GM12874 (cell line): ENCODE measurements at regions not wholly inside any gene's neighbourhood (a gene's known extent, or its start where the extent isn't known, plus 50 kb on each side); places are given as distances from the start of the nearest gene placed in this dataset.

Experiments used
- CTCF ChIP-seq: IDR thresholded peaks from 2 replicates; pipeline ENCODE4 v1.5.1; 2011; ENCODE audit warnings: low read depth, mild to moderate bottlenecking, control low read depth, low read length, moderate library complexity; ENCODE audit not compliant: insufficient read depth

DNA sequence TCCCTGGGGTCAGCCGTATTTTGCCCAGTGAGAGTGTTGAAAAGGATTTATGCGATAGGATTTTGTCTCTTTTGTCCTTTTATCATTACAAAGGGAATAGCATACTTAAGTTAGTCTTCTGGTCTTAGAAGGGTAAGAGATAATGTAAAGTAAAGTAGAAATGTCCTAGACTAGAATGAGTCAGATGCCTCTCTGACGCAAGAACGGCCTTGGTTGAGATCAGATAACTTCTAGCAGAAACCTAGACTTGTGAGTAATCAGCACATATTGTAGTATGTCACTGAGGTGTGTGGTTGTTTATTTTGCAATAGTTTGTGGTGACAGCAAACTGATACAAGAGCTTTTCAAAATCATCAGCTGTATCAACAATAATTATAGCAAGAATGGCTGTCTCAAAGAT lies 866.1 kb downstream of the NSUN3 start:
- TF ChIP-seq CTCF: no peak

DNA sequence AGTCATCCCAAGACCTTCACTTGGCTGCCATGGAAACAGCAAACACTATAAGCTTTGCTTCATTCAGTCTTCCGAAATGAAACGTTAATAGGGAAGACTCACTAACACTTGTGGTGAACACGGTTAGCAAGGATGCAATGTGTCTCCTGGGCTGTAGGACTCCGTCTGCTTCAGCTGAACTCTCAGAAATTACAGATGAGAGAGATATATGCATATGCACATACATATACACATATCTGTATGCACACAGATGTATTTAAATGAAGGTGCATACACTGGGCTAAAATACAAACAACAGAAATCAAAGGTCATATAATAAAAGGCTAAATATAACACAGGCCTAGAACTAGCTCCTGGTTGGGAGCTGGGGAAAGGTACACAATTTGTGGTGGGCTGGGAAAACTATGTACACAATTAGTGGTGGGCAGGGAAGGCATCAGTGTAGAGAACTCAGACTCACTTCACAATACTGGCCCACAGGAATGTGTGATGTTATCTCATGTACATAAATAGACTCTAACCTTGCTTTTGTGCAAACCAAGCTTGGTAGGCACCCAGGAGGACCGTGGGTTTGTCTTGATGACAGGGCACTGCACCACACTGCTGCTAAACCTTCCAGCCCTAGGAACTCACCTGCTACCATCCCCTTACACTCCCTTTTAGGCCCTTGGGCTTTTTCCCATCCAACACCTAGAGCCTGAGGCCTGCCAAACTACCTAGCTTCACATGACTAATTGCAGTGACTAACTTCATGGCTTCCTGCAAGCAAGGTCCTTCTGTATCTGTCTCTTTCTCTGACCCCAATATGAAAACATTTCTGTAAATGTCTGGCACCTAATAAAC lies 873.1 kb downstream of the NSUN3 start:
- TF ChIP-seq CTCF: no peak

DNA sequence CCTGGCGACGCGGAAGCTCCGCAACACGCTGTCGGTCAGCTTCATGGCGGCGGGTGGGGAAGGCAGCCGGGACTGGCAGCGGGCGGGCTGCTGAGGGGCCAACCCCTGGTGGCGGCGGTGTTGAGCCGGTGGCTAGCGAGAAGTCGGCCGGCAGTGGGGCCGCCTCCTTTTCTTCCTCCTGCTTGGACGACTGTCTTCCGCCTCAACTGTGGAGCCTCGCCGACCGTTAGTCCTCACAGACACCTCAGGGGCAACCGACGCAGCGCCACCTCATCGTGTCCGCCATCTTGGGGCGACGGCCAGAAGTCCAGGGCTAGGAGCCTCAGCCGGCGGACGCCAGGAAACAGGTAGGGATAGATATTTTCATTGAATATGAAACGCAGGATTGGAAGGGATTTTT lies 875.1 kb downstream of the NSUN3 start:
- TF ChIP-seq CTCF: no peak

GRCh38 chr3:94946683-94947082 lies 883.8 kb downstream of the NSUN3 start:
- no peak for TF ChIP-seq CTCF

DNA sequence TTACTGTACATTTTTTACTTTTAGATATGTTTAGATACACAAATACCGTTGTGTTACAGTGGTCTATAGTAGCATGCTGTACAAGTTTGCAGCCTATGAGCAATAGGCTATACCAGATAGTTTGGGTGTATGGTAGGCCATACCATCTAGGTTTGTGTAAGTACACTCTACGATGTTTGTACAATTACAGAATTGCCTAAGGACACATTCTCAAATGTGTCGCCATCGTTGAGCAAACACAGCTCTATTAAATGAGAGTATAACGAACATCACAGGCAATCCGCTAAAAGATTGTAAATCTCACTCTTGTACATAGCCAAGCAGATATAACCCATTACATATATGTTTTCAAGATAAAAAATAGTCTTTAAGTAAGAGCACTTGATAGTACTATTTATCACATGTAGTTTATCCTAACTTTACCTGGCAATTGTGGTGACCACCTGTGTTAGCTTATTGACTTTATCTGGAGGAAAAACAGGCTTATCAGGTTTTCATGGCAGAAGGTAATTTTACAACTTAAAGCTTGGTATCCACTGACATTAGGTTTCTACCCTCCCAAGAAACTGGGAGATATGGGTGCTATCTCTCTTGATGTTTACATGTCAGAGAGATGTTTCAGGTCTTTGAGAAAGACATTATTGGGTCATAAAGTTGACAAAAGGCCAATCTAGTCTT lies 898.7 kb downstream of the NSUN3 start:
- TF ChIP-seq CTCF: no peak

DNA sequence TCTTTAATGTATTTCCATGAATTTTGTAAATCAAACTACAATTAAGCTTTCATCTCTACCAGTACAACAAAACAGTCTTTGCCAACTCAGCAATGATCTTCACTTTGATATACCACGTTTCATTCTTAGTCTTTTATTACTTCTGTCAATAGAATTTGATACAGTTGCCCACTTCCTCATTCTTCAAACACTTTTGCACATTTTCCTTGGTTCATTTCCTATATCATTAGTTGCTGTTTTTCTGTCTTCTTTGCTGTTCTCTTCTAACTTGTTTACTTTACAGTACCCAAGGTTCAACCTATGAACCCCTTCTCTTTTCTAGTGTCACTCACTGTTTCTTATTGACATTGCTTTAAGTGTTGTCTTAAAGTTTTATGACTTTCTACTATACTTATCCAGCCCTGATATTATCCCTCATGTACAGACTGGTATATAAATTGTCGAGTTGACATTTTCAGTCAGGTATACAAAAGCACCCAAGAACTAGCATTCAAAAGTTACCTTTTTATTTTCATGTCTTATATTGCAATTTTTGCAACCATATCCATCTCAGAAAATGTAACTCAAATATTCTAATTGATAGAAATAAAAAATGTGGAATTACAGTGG lies 903.1 kb downstream of the NSUN3 start:
- no peak for TF ChIP-seq CTCF

- TF ChIP-seq CTCF: no peak
These were observed 904.3 kb downstream of the NSUN3 start for GRCh38 chr3:94967196-94967595.
